ENCODE measurements at regions not wholly inside any gene's neighbourhood (a gene's known extent, or its start where the extent isn't known, plus 50 kb on each side); places are given as distances from the start of the nearest gene placed in this dataset.
"Not testable (repeated sequence)": the region's sequence is repeated elsewhere in the genome, so short reads cannot be mapped to it uniquely, and the experiment has no call there.

GRCh38 chr12:9329019-9329418 lies 120.8 kb upstream of the PZP start:
- Histone ChIP-seq H2AFZ (ENCODE audit: low read length) (no peak overlapping the region), H3K4me1 (ENCODE audit: insufficient read depth, low read length, poor library complexity, severe bottlenecking) (peaks cover 18% of the 10 kb centered on the region), H3K9ac (ENCODE audit: low read depth, low read length, poor library complexity, severe bottlenecking) (no peak overlapping the region), H3K36me3 (ENCODE audit: insufficient read depth, low read length) (no peaks in the 10 kb centered on the region), H3K4me3 (ENCODE audit: low read length, poor library complexity, severe bottlenecking) (no peak overlapping the region), H4K20me1 (ENCODE audit: insufficient read depth, low read length, poor library complexity, severe bottlenecking) (no peaks in the 10 kb centered on the region), H3K9me2 (replicated peaks; ENCODE audit: low read depth, low read length) (no peaks in the 10 kb centered on the region), H3K27me3 (ENCODE audit: insufficient read depth, low read length, poor library complexity, severe bottlenecking) (no peaks in the 10 kb centered on the region), H3K79me2 (ENCODE audit: insufficient read depth, low read length) (no peaks in the 10 kb centered on the region), H3K4me2 (ENCODE audit: low read depth, low read length, poor library complexity, severe bottlenecking) (no peak overlapping the region), H3F3A (ENCODE audit: low read depth) (peaks cover 4% of the 10 kb centered on the region; the same call in 1 of the 2 replicates), H3K9me3 (ENCODE audit: insufficient read depth, low read depth, low read length) (no peaks in the 10 kb centered on the region)
- TF ChIP-seq CTCF (conservative IDR thresholded peaks at IDR 0.05; ENCODE audit: low read length) (no peak), EZH2phosphoT487 (IDR thresholded peaks at IDR 0.05; ENCODE audit: borderline replicate concordance) (no peak)

GRCh38 chr12:9328065-9328464 lies 119.9 kb upstream of the PZP start:
- Histone ChIP-seq H3K9me3 (ENCODE audit: insufficient read depth, low read depth, low read length) (no peaks in the 10 kb centered on the region), H4K20me1 (ENCODE audit: insufficient read depth, low read length, poor library complexity, severe bottlenecking) (no peaks in the 10 kb centered on the region), H2AFZ (ENCODE audit: low read length) (no peak overlapping the region), H3K4me2 (ENCODE audit: low read depth, low read length, poor library complexity, severe bottlenecking) (no peak overlapping the region), H3K79me2 (ENCODE audit: insufficient read depth, low read length) (no peaks in the 10 kb centered on the region), H3K27me3 (ENCODE audit: insufficient read depth, low read length, poor library complexity, severe bottlenecking) (no peaks in the 10 kb centered on the region), H3F3A (ENCODE audit: low read depth) (peaks cover 4% of the 10 kb centered on the region; the same call in 1 of the 2 replicates), H3K4me1 (ENCODE audit: insufficient read depth, low read length, poor library complexity, severe bottlenecking) (peaks cover 12% of the 10 kb centered on the region), H3K9ac (ENCODE audit: low read depth, low read length, poor library complexity, severe bottlenecking) (no peak overlapping the region), H3K36me3 (ENCODE audit: insufficient read depth, low read length) (no peaks in the 10 kb centered on the region), H3K4me3 (ENCODE audit: low read length, poor library complexity, severe bottlenecking) (no peak overlapping the region), H3K9me2 (replicated peaks; ENCODE audit: low read depth, low read length) (no peaks in the 10 kb centered on the region)
- no peak for TF ChIP-seq EZH2phosphoT487 (IDR thresholded peaks at IDR 0.05; ENCODE audit: borderline replicate concordance)
- TF ChIP-seq CTCF (conservative IDR thresholded peaks at IDR 0.05; ENCODE audit: low read length): no peak

GRCh38 chr12:9327320-9327719 lies 119.1 kb upstream of the PZP start:
- no peaks in the 10 kb centered on the region for H3K9me3 ChIP-seq (ENCODE audit: insufficient read depth, low read depth, low read length)
- no peaks in the 10 kb centered on the region for H3K27me3 ChIP-seq (ENCODE audit: insufficient read depth, low read length, poor library complexity, severe bottlenecking)
- no peaks in the 10 kb centered on the region for H4K20me1 ChIP-seq (ENCODE audit: insufficient read depth, low read length, poor library complexity, severe bottlenecking)
- no peak overlapping the region for H3K9ac ChIP-seq (ENCODE audit: low read depth, low read length, poor library complexity, severe bottlenecking)
- H3K36me3 ChIP-seq (ENCODE audit: insufficient read depth, low read length): no peaks in the 10 kb centered on the region
- H3K4me2 ChIP-seq (ENCODE audit: low read depth, low read length, poor library complexity, severe bottlenecking): no peak overlapping the region
- H3K79me2 ChIP-seq (ENCODE audit: insufficient read depth, low read length): no peaks in the 10 kb centered on the region
- no peak overlapping the region for H3K4me3 ChIP-seq (ENCODE audit: low read length, poor library complexity, severe bottlenecking)
- peaks cover 12% of the 10 kb centered on the region for H3K4me1 ChIP-seq (ENCODE audit: insufficient read depth, low read length, poor library complexity, severe bottlenecking)
- H2AFZ ChIP-seq (ENCODE audit: low read length): no peak overlapping the region
- H3K9me2 ChIP-seq (replicated peaks; ENCODE audit: low read depth, low read length): no peaks in the 10 kb centered on the region
- H3F3A ChIP-seq (ENCODE audit: low read depth): peaks cover 4% of the 10 kb centered on the region; the same call in 1 of the 2 replicates
- TF ChIP-seq CTCF (conservative IDR thresholded peaks at IDR 0.05; ENCODE audit: low read length) (no peak), EZH2phosphoT487 (IDR thresholded peaks at IDR 0.05; ENCODE audit: borderline replicate concordance) (no peak)

- not testable (repeated sequence) for H3K36me3 ChIP-seq (ENCODE audit: insufficient read depth, low read length); H3K9me3 ChIP-seq (ENCODE audit: insufficient read depth, low read depth, low read length); H3K27me3 ChIP-seq (ENCODE audit: insufficient read depth, low read length, poor library complexity, severe bottlenecking); H3K4me2 ChIP-seq (ENCODE audit: low read depth, low read length, poor library complexity, severe bottlenecking); H3K9me2 ChIP-seq (replicated peaks; ENCODE audit: low read depth, low read length); H3F3A ChIP-seq (ENCODE audit: low read depth); H2AFZ ChIP-seq (ENCODE audit: low read length); H3K79me2 ChIP-seq (ENCODE audit: insufficient read depth, low read length); H3K9ac ChIP-seq (ENCODE audit: low read depth, low read length, poor library complexity, severe bottlenecking); H4K20me1 ChIP-seq (ENCODE audit: insufficient read depth, low read length, poor library complexity, severe bottlenecking); H3K4me3 ChIP-seq (ENCODE audit: low read length, poor library complexity, severe bottlenecking)
- H3K4me1 ChIP-seq (ENCODE audit: insufficient read depth, low read length, poor library complexity, severe bottlenecking): peaks cover 12% of the 10 kb centered on the region
These were observed 118.7 kb upstream of the PZP start for GRCh38 chr12:9326849-9327248.

All from Loucy (cell line).